GM23248 (cell line): ENCODE measurements at regions not wholly inside any gene's neighbourhood (a gene's known extent, or its start where the extent isn't known, plus 50 kb on each side); places are given as distances from the start of the nearest gene placed in this dataset.

Experiments
- DNase-seq: peaks from one replicate; pipeline ENCODE4 v3.0.0-alpha.2; 2015
- H2AFZ ChIP-seq: fragments of 200-600 bp; sonication (generic); 2 replicates; pipeline ENCODE4 v1.6.1; 2016; ENCODE audit warnings: antibody characterized with exemption
- H3F3A ChIP-seq: fragments of 200-600 bp; sonication (generic); 2 replicates; pipeline ENCODE4 v1.6.1; 2016; ENCODE audit warnings: mild to moderate bottlenecking, antibody characterized with exemption, mixed run types; ENCODE audit not compliant: insufficient read depth
- H3K27ac ChIP-seq: fragments of 200-600 bp; sonication (generic); 2 replicates; pipeline ENCODE4 v1.5.1; 2016; ENCODE audit warnings: mild to moderate bottlenecking
- H3K27me3 ChIP-seq: fragments of 200-600 bp; sonication (generic); replicated peaks from 2 replicates; pipeline ENCODE4 v1.6.1; 2016; ENCODE audit warnings: mild to moderate bottlenecking; ENCODE audit not compliant: insufficient read depth
- H3K36me3 ChIP-seq: fragments of 200-600 bp; sonication (generic); 2 replicates; pipeline ENCODE4 v1.6.1; 2016; ENCODE audit warnings: low read depth, mild to moderate bottlenecking
- H3K4me1 ChIP-seq: fragments of 200-600 bp; sonication (generic); 2 replicates; pipeline ENCODE4 v1.6.1; 2016; ENCODE audit warnings: mild to moderate bottlenecking; ENCODE audit not compliant: insufficient read depth
- H3K4me2 ChIP-seq: fragments of 200-600 bp; sonication (generic); one replicate; pipeline ENCODE4 v1.6.1; 2016; ENCODE audit warnings: mild to moderate bottlenecking; ENCODE audit not compliant: unreplicated experiment
- H3K4me3 ChIP-seq: fragments of 200-600 bp; sonication (generic); 2 replicates; pipeline ENCODE4 v1.5.1; 2016; ENCODE audit warnings: mild to moderate bottlenecking
- H3K79me2 ChIP-seq: fragments of 200-600 bp; sonication (generic); 2 replicates; pipeline ENCODE4 v1.6.1; 2016; ENCODE audit warnings: mild to moderate bottlenecking; ENCODE audit not compliant: insufficient read depth
- H3K9ac ChIP-seq: fragments of 200-600 bp; sonication (generic); 2 replicates; pipeline ENCODE4 v1.6.1; 2016; ENCODE audit warnings: mild to moderate bottlenecking
- H3K9me2 ChIP-seq: fragments of 200-600 bp; sonication (generic); 2 replicates; pipeline ENCODE4 v1.6.1; 2016; ENCODE audit warnings: mixed run types, mild to moderate bottlenecking, moderate library complexity; ENCODE audit not compliant: insufficient read depth
- H3K9me3 ChIP-seq: fragments of 200-600 bp; sonication (generic); one replicate; pipeline ENCODE4 v1.6.1; 2017; ENCODE audit warnings: low read depth
- H4K20me1 ChIP-seq: fragments of 200-600 bp; sonication (generic); 2 replicates; pipeline ENCODE4 v1.6.0; 2016; ENCODE audit not compliant: insufficient read depth
- EZH2 ChIP-seq: fragments of 200-600 bp; sonication (generic); IDR thresholded peaks from 2 replicates; pipeline ENCODE4 v1.6.1; 2018; ENCODE audit warnings: antibody characterized with exemption, mild to moderate bottlenecking; ENCODE audit not compliant: insufficient read depth, poor library complexity, severe bottlenecking
- EZH2phosphoT487 ChIP-seq: fragments of 200-600 bp; sonication (generic); IDR thresholded peaks from 2 replicates; pipeline ENCODE4 v1.6.1; 2018; ENCODE audit warnings: antibody characterized with exemption, moderate library complexity, mild to moderate bottlenecking, low read depth; ENCODE audit not compliant: insufficient read depth
- WGBS, 2 experiments: methylation state at CpG; one replicate each; pipeline ENCODE4 v1.1.6; 2015 to 2017; ENCODE audit warnings: low lambda C conversion rate in 2 of 2, low coverage in 1 of 2; ENCODE audit errors: missing lambda C conversion rate in 2 of 2; 5-methylcytosine and 5-hydroxymethylcytosine counted together
- in situ Hi-C: fragments of 300-500 bp; cut with MboI; formaldehyde crosslinking; loops from 2 replicates; pipeline ENCODE4 v1.15.0; 2020

DNA sequence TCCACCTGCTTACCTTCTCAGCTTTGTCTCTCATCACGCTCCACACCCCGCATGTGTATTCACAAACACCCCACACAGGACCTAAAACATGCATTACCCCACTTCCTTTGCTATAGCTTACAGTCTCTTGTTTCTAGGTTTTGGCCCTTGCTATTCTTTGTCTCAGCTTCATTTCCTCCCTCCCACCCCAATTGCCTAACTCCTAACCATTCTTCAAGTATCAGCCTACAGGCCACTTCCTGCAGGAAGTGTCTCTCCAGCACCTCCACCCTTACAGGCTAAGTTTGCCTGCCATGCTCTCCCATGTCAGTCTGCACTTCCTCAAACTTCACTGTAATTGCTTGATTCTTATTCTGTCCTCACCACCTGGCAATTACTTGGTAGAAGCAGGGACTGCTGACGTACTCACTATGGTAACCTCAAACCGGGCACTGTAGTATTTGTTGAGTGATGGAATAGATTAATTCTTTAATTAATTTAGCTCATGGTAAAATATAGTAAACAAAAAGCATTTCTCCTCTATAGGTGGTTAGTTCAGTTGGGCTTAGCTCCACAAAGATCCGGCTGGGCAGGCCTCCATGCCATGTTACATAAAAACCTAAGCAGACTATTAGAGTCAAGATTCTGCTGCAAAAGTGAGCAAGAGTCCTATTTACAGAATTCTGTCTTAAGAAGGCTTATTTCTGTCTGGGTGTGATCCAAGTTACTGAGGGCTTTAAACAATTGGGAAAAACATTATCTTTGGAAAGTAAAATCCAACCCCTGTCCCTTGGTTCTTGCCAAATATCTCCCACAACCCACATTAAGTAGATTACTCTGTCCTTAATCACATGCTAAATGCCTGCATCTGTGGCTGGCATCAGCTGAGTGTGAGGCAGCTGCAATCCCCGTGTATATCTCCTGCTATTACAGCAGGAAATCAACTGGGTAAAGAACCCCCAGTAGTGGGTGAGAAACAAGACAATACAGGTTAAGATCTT lies 124.7 kb upstream of the CPEB2 start:
- no peaks in the 10 kb centered on the region for H3K79me2 ChIP-seq
- TF ChIP-seq EZH2 (no peak), EZH2phosphoT487 (no peak)
- H3K4me3 ChIP-seq, result no peak overlapping the region
- H3K9me2 ChIP-seq, result no peaks in the 10 kb centered on the region
- no peaks in the 10 kb centered on the region for H4K20me1 ChIP-seq
- no peak overlapping the region for H3K9ac ChIP-seq
- H3K4me2 ChIP-seq, result no peak overlapping the region
- H3F3A ChIP-seq, result no peaks in the 10 kb centered on the region
- no peak for DNase-seq
- no peaks in the 10 kb centered on the region for H3K9me3 ChIP-seq
- H3K27ac ChIP-seq, result no peak overlapping the region
- no peaks in the 10 kb centered on the region for H3K4me1 ChIP-seq
- no peak overlapping the region for H2AFZ ChIP-seq
- WGBS, 2 experiments, result 47 to 53% methylated on average over 6 of the region's 6 CpGs
- peaks cover 4% of the 10 kb centered on the region; the same call in 1 of the 2 replicates for H3K27me3 ChIP-seq
- in situ Hi-C loops, result no loop called here
- H3K36me3 ChIP-seq, result no peaks in the 10 kb centered on the region

DNA sequence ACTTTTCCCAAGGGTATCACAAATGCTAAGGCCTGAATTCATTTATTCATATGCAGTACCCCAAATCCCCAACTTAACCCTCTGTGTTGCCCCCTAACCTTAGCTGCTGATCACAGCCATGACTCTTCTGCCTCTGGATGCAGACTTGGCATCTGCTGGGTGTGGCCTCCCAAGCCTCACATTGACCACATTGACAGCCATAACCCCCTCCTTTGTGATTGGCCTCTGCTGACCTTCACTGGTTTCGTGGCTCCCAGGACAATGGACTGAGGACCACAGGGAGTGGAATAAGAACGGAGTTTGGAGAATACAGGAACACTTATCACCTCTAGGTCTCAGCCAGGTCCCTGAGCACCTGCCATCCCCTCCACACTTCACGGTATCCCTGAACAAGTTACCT lies 123.6 kb upstream of the CPEB2 start:
- Histone ChIP-seq H3F3A (no peaks in the 10 kb centered on the region), H3K36me3 (no peaks in the 10 kb centered on the region), H3K9me3 (no peaks in the 10 kb centered on the region), H3K4me2 (no peak overlapping the region), H3K27ac (no peak overlapping the region), H2AFZ (no peak overlapping the region), H3K79me2 (no peaks in the 10 kb centered on the region), H3K9ac (no peak overlapping the region), H3K4me3 (no peak overlapping the region), H4K20me1 (no peaks in the 10 kb centered on the region), H3K4me1 (no peaks in the 10 kb centered on the region), H3K27me3 (peaks cover 4% of the 10 kb centered on the region; the same call in 1 of the 2 replicates), H3K9me2 (no peaks in the 10 kb centered on the region)
- WGBS, 2 experiments, result 14 to 29% methylated on average over 3 of the region's 3 CpGs
- in situ Hi-C loops, result no loop called here
- DNase-seq, result no peak
- TF ChIP-seq EZH2phosphoT487, result no peak
- TF ChIP-seq EZH2, result no peak

DNA sequence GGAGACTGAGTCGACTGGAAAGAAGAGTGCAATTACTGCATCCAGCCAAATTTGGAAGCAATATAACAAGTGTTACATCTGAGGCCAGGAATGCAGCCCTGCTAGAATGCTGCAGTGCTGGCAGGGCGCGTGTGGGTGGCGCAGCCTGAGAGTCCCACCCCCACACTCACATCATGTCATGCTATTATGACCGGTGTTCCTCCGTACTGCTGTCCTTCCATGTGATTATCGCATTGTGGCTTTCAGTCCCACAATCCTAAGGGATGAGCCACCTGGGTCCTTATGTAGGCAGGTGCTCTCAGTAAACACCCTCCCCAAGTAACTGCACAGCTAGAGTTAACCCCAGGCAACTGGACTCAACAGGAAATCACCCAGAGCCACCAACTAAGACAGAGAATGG lies 122.6 kb upstream of the CPEB2 start:
- Histone ChIP-seq H3K4me3 (no peak overlapping the region), H3K79me2 (no peaks in the 10 kb centered on the region), H3K9me2 (no peaks in the 10 kb centered on the region), H3K4me1 (no peaks in the 10 kb centered on the region), H3K9ac (no peak overlapping the region), H3K4me2 (no peak overlapping the region), H3K9me3 (no peaks in the 10 kb centered on the region), H4K20me1 (no peaks in the 10 kb centered on the region), H3K27ac (no peak overlapping the region), H2AFZ (no peak overlapping the region), H3K27me3 (peaks cover 4% of the 10 kb centered on the region; the same call in 1 of the 2 replicates), H3K36me3 (no peaks in the 10 kb centered on the region), H3F3A (no peaks in the 10 kb centered on the region)
- no peak for DNase-seq
- WGBS, 2 experiments, result 90 to 91% methylated on average over 7 of the region's 7 CpGs
- in situ Hi-C loops, result no loop called here
- no peak for TF ChIP-seq EZH2phosphoT487
- TF ChIP-seq EZH2, result no peak

DNA sequence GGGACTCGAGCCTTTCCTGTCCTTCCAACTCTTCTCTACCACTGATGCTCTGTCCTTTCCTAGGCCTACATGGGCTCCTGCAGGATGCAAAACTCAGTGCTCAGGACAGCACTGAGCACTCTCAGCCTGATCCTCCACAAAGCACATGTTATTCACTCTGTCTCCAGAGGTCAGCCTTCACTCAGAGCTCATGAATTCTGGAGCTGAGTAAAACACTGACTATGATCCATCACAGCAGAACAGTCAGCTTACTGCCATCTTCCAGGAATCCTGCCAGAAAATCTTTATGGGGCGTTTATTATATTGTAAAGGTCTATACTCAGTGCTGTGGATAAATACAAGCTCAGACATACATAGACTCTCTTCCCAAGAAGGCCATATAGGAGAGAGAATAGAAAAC lies 121.5 kb upstream of the CPEB2 start:
- Histone ChIP-seq H3F3A (no peaks in the 10 kb centered on the region), H3K4me1 (no peaks in the 10 kb centered on the region), H3K9ac (no peak overlapping the region), H3K4me2 (no peak overlapping the region), H3K79me2 (no peaks in the 10 kb centered on the region), H3K27me3 (peaks cover 4% of the 10 kb centered on the region; the same call in 1 of the 2 replicates), H3K27ac (no peak overlapping the region), H3K36me3 (no peaks in the 10 kb centered on the region), H4K20me1 (no peaks in the 10 kb centered on the region), H3K9me2 (no peaks in the 10 kb centered on the region), H3K9me3 (no peaks in the 10 kb centered on the region), H3K4me3 (no peak overlapping the region), H2AFZ (no peak overlapping the region)
- in situ Hi-C loops, result no loop called here
- TF ChIP-seq EZH2phosphoT487, result no peak
- TF ChIP-seq EZH2, result no peak
- no peak for DNase-seq
- 34 to 50% methylated on average over 2 of the region's 2 CpGs for WGBS, 2 experiments
